ENCODE measurements at regions not wholly inside any gene's neighbourhood (a gene's known extent, or its start where the extent isn't known, plus 50 kb on each side); places are given as distances from the start of the nearest gene placed in this dataset.
"Not testable (repeated sequence)": the region's sequence is repeated elsewhere in the genome, so short reads cannot be mapped to it uniquely, and the experiment has no call there.

DNA sequence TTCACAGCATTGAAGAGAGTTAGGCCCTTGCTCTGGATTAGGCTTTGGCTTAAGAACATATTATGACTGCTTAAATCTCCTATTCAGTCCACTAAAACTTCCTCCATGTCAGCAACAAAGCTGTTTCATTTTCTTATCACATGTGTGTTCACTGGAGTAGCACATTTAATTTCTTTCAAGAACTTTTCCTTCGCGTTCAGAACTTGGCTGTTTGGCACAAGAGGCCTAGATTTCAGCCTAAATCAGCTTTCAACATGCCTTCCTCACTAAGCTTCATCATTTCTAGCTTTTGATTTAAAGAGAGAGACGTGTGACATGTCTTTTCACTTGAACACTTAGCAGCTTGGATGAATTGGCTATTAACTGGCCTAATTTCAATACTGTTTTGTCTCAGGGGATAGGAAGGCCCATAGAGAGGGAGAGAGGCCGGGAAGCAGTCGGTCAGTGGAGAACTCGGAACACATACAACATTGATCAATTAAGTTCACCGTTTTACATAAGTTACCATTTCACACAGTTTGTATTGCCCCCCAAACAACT lies 885.2 kb upstream of the AUTS2 start:
- DNase-seq (ENCODE audit: low read depth), result no peak

- not testable (repeated sequence) for DNase-seq (ENCODE audit: low read depth)
Observed at GRCh38 chr7:68714135-68714534, 884.1 kb upstream of the AUTS2 start.

- no peak for DNase-seq (ENCODE audit: low read depth)
Observed at GRCh38 chr7:68715907-68716306, 882.4 kb upstream of the AUTS2 start.

DNA sequence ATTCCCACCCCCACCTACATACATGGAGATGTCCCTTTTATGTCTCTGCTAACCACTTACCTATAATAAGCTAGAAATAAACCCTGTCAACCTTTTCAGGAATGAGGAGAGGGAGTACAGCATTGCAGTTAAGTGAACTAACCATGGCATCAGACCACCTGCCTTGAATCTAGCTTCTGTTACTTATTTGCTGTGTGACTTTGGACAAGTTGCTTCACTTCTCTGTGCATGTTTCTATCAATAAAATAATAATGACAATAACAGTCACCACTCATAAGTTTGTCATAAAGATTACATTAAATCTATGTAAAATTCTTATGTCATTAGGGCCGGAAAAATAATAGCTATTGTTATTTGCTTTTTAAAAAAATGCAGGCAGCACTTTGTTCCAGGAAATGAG lies 881.1 kb upstream of the AUTS2 start:
- DNase-seq (ENCODE audit: low read depth), result no peak

- no peak for DNase-seq (ENCODE audit: low read depth)
Observed at GRCh38 chr7:68718097-68718551, 880.2 kb upstream of the AUTS2 start.

DNA sequence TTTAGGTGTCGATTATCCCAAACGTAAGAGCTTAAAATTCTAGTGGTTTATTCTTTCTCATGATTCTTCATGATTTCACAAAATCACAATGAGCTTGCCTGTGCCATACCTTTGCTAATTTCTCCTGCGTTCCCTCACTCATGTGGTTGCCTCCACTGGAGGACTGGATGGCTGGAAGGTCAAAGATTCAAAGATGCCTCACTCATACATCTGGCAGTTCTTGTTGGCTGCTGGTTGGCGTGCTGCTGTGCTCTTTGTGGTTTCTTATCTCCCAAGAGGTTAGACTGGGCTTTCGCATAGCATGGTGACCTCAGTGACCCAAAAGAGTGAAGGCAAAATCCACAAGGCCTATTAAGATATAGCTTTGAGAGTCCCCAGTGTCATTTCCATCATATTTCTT lies 877.6 kb upstream of the AUTS2 start:
- DNase-seq (ENCODE audit: low read depth), result no peak

DNA sequence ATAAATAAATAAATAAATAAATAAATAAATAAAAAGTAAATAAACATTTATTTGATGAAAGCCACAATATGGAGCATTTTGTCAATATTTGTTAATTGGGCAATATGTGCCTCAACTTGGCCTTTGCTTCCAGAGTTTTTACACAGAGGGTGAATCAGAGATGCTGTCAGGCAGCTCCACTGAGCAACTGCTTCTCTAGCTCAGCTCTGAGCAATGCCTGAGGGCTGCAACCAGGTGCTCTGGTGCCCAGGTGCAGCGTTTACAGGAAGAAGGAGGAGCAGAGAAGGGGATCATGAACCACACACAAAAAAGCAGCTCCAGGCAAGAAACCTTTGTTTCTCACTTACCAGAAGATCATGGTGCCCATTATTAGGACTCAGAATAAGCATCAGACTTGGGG lies 876.2 kb upstream of the AUTS2 start:
- no peak for DNase-seq (ENCODE audit: low read depth)

DNA sequence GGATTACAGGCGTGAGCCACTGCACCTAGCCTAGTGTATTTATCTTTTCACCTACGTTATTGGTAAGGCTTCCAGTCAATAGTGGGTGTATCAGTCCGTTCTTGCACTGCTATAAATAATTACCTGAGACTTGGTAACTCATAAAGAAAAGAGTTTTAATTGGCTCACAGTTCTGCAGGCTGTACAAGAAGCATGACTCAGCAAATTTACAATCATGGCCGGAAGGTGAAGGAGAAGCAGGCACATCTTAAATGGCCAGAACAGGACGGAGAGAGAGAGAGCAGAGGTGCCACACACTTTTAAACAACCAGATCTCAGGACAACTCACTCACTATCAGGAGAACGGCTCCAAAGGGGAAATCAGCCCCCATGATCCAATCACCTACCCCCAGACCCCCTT lies 873.3 kb upstream of the AUTS2 start:
- no peak for DNase-seq (ENCODE audit: low read depth)

DNA sequence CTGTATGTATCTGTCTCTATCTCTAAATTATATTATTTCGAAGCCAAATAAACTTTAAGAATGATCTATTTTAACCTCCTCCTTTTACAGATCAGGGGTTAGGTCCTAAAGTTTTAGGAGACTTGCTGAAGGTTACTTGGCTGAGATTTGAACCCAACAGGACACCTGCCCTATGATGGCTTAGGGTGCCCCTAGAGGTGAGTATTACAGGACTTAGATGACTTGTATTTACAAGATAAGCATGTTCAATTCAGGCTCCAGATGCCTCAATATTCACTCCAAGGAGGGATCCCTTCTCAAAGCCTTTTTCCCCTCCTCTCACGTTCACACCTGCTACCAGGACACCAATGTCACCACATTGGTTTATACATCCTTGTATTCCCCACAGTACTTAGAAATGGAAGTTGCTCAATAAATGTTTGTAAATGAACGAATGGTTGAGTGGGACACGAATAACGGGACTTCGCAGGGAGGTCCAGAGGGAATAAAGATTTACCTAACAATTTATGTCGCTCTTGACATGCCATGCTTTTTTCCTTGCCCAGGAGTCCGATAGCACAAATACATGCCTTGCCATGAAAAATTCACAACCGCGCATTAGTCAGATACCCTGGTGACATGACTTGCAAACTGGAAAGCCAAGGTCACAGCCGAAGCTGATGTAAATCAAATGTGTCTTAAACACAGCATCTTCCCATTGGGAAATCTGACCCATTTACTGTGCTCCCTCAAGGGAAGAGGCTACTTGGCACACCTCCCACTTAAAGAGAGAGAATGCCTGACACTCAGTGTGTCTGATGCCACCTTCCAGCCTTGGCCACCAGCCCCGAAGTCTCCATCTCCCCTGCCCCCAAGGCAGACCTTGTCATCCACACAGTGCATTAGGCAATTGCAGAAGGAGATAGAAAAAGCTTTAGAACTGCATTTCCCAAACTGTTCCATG lies 872.2 kb upstream of the AUTS2 start:
- no peak for DNase-seq (ENCODE audit: low read depth)

DNA sequence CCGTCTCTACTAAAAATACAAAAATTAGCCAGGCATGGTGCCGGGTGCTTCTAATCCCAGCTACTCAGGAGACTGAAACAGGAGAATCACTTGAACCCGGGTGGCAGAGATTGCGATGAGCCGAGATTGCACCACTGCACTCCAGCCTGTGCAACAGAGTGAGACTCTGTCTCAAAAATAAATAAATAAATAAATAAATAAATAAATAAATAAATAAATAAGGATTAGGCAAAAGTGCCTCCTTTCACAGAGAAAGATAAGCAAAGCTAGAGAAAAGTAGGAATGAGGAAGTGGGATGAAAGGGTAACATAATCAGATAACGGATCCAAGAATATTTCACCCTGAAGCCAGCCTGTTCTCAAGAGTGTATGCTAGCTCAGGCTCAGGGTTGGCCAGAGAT lies 869.6 kb upstream of the AUTS2 start:
- DNase-seq (ENCODE audit: low read depth), result not testable (repeated sequence)

DNA sequence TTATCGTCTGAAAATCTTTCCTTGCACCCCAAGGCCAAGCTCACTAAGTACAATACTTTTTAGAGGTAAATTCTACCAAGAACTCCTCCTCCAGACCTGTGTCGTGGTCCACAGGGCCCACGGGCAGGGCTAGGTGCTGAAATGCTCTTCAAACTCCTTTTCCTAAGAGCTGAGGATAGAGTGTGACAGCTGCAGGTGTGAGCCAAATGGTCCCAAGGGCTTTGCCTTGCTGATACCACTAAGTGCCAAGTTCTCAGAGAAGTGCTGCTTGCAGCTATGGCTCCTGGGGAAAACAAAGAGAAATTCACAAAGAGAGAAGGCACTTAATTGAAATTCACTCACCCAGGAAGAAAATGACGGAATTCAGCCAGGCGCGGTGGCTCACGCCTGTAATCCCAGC lies 868.9 kb upstream of the AUTS2 start:
- DNase-seq (ENCODE audit: low read depth), result no peak

GRCh38 chr7:68730194-68730593 lies 868.1 kb upstream of the AUTS2 start:
- DNase-seq (ENCODE audit: low read depth), result no peak

DNA sequence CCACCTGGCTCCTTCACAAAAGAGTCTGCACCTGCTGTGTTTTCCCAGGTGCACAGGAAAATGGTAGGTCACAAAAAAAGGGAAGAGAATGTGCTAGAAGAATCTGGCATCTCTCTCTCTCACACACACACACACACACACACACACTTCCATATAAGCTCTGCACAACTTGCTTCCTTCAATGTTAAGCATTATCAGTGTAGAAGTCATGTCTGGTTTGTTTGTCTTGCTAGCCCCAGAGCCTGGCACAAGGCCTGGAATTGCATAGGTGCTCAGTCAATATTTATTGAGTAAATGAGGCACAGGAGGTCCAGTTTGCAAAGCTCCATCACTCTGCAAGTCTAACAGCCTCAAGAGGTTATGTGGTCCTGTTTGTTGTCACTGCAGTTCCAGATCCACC lies 867.3 kb upstream of the AUTS2 start:
- DNase-seq (ENCODE audit: low read depth), result no peak

- no peak for DNase-seq (ENCODE audit: low read depth)
Observed at GRCh38 chr7:68733219-68734153, 864.8 kb upstream of the AUTS2 start.

DNA sequence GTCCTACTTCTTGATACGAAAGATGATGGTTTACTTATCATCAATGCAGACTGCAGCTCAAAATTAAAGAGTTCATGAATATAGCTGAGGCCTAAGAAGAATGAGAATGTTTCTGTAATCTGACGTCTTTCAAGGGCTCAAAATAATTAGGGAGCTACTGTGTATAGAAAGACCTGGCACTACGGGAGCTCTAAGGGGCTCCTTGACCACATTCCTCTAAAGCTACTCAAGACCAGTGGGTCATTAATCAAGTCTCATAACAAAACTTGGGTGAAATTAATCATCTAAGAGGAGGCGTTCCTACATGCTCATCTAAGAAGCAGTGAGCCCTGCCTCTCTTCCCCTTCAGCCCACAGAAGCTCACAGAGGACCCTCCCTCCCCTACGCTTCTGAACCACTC lies 863.8 kb upstream of the AUTS2 start:
- DNase-seq (ENCODE audit: low read depth), result no peak

GRCh38 chr7:68739306-68739705 lies 859.0 kb upstream of the AUTS2 start:
- DNase-seq (ENCODE audit: low read depth), result no peak

DNA sequence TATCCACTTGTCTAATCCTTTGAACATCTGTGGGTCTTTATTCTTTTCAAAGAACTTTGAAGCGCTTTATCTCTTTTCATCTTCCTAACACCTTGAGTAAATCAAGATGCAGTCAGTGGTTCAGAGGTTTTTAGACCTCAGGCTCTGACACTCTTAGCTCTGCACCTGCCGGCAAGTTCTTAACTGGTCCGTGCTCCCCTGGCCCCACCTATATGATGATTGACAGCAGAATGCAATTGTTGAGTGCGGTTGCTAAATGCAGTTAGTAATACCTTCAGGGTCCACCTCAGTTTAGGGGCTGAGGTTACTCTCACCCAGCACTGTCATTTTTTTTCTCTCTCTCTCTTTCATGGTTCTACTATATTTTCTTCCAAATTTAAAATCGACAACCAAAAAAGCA lies 854.2 kb upstream of the AUTS2 start:
- DNase-seq (ENCODE audit: low read depth), result no peak

- DNase-seq (ENCODE audit: low read depth), result no peak
Observed at GRCh38 chr7:68748934-68749900, 849.1 kb upstream of the AUTS2 start.

DNA sequence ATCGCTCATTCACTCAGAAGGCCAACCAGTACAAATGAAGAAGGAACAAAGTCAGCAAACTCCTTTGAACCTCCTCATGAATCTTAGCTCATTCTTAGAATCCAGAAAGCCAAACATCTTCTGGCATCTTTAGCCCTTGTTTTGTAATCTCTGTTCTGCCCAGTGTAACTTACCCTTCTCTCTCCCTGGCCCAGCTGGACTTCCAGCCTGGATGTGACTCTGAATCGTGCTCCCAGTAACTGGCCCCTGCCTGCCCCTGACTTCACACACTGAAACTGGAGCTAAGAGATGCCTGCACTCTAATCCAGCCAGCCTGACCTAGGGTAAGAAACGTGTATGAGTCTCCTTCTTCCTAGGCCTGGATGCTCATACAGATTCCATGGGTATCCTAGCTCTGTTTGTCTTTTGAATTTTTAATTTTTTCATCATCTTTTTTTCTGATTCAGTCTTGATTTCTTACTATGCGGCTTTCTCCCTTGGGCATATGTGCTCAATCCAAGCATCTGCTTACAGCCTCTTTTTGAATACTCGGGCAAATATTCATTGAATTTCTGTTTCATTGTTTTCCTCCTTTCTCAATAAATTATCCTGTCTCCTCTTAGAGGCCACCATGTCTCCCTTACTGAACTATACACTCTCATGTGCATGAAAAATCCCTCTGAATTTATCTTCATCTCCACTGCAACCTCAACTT lies 845.6 kb upstream of the AUTS2 start:
- no peak for DNase-seq (ENCODE audit: low read depth)

DNA sequence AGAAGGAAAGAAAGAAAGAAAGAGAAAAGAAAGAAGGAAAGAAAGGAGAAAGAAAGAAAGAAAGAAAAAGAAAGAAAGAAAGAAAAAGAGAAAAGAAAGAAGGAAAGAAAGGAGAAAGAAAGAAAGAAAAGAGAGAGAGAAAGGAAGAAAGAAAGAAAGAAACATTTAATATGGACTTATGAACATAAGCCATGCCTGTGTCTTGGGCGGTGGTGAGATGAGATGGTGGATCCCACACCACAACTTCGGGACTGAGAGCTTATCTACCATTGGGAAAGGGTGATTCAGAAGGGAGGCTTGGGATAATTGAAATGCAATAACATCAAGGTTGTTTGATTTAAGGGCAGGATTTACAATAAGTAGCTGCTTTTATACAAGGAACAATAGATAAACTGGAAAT lies 843.9 kb upstream of the AUTS2 start:
- no peak for DNase-seq (ENCODE audit: low read depth)

DNA sequence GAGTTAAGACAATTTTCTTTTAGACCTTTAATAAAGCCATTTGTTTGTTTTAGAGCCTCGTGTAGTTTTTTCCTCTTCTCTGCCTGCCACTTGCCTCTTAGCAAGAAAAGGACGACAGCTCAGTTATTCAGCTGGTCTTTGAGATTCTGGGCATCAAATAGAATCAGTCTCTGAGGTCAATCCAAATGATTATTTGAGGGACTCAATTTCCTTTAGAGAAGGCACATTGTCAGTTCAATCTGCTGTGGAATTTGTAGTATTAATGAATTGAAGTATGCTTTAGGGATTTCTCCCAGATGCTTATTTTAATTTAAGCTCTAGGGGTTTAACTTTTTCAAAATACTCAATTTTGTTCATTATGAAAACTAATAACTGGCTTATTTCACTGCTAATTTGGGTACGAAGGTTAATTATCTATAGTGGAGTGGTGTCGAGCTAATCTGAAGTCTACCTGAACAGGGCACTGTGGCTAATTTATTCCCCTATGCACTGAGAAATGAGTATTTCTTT lies 841.2 kb upstream of the AUTS2 start:
- no peak for DNase-seq (ENCODE audit: low read depth)

Measured in stimulated activated CD8-positive, alpha-beta memory T cell treated with anti-CD3 and anti-CD28 coated beads, Interleukin-15, amount 100 ng/mL, for 1 hour (primary cell).